Ascending aorta (tissue), 2 donors: ENCODE measurements at regions not wholly inside any gene's neighbourhood (a gene's known extent, or its start where the extent isn't known, plus 50 kb on each side); places are given as distances from the start of the nearest gene placed in this dataset.

ENCODE experiments used
- DNase-seq, 2 donors: peaks; one replicate each; pipeline ENCODE4 v3.0.0-alpha.2; 2019; ENCODE audit warnings: low spot score in 2 of 2
- H3K27ac ChIP-seq, 2 donors: fragments of 200-600 bp; sonication (generic); one replicate each; pipeline ENCODE4 v1.5.1; 2016 to 2017; ENCODE audit warnings: mild to moderate bottlenecking in 1 of 2
- H3K27me3 ChIP-seq: fragments of 200-600 bp; sonication (generic); one replicate; pipeline ENCODE4 v1.5.1; 2017
- H3K36me3 ChIP-seq, 2 donors: fragments of 200-600 bp; sonication (generic); one replicate each; pipeline ENCODE4 v1.5.1; 2016
- H3K4me1 ChIP-seq, 2 donors: fragments of 200-600 bp; sonication (generic); one replicate each; pipeline ENCODE4 v1.5.1; 2016 to 2017; ENCODE audit warnings: mild to moderate bottlenecking in 1 of 2
- H3K4me3 ChIP-seq, 2 donors: fragments of 200-600 bp; sonication (generic); one replicate each; pipeline ENCODE4 v1.5.1; 2016 to 2017; ENCODE audit warnings: mild to moderate bottlenecking in 1 of 2
- H3K9me3 ChIP-seq, 2 donors: fragments of 200-600 bp; sonication (generic); one replicate each; pipeline ENCODE4 v1.5.1; 2016
- CTCF ChIP-seq, 3 experiments: fragments of 200-600 bp in 2 of 3; fragments of 450-650 bp in 1 of 3; sonication (generic) in 2 of 3; IDR thresholded peaks; one replicate each; pipeline ENCODE4 v1.5.1; 2016 to 2019; ENCODE audit warnings: antibody characterized with exemption in 3 of 3, mild to moderate bottlenecking in 1 of 3, moderate library complexity in 1 of 3
- intact Hi-C: fragments of 100-400 bp; cut with DNase I; formaldehyde crosslinking; loops from one replicate; pipeline ENCODE4 v1.15.1; 2023

GRCh38 chr20:23193801-23194384 is 107.8 kb upstream of the CD93 start:
- intact Hi-C loops = no loop called here
- DNase-seq = no peak
- TF ChIP-seq CTCF (IDR thresholded peaks at IDR 0.05) = no peak
- Histone ChIP-seq H3K9me3 (no peaks in the 10 kb centered on the region), H3K36me3 (no peaks in the 10 kb centered on the region), H3K4me1 (no peaks in the 10 kb centered on the region), H3K4me3 (no peak overlapping the region), H3K27me3 (no peaks in the 10 kb centered on the region), H3K27ac (no peak overlapping the region)

- no peaks in the 10 kb centered on the region for H3K4me1 ChIP-seq
- no peaks in the 10 kb centered on the region for H3K36me3 ChIP-seq
- H3K9me3 ChIP-seq = no peaks in the 10 kb centered on the region
- H3K27me3 ChIP-seq = no peaks in the 10 kb centered on the region
- DNase-seq = no peak
- no peak overlapping the region for H3K4me3 ChIP-seq
- no peak overlapping the region for H3K27ac ChIP-seq
- intact Hi-C loops = no loop called here
- TF ChIP-seq CTCF (IDR thresholded peaks at IDR 0.05) = no peak
Observed at GRCh38 chr20:23192469-23192868, 106.3 kb upstream of the CD93 start.

- Histone ChIP-seq H3K36me3 (no peaks in the 10 kb centered on the region), H3K27ac (no peak overlapping the region), H3K9me3 (no peaks in the 10 kb centered on the region), H3K27me3 (no peaks in the 10 kb centered on the region), H3K4me1 (no peaks in the 10 kb centered on the region), H3K4me3 (no peak overlapping the region)
- TF ChIP-seq CTCF (IDR thresholded peaks at IDR 0.05) = no peak
- intact Hi-C loops = no loop called here
- no peak for DNase-seq
Observed at GRCh38 chr20:23190557-23190956, 104.4 kb upstream of the CD93 start.

- Histone ChIP-seq H3K9me3 (no peaks in the 10 kb centered on the region), H3K4me3 (no peak overlapping the region), H3K27ac (no peak overlapping the region), H3K27me3 (no peaks in the 10 kb centered on the region), H3K4me1 (no peaks in the 10 kb centered on the region), H3K36me3 (no peaks in the 10 kb centered on the region)
- TF ChIP-seq CTCF (IDR thresholded peaks at IDR 0.05) = no peak
- intact Hi-C loops = no loop called here
- DNase-seq = no peak
Observed at GRCh38 chr20:23189854-23190253, 103.7 kb upstream of the CD93 start.

- intact Hi-C loops = no loop called here
- Histone ChIP-seq H3K27me3 (no peaks in the 10 kb centered on the region), H3K36me3 (no peaks in the 10 kb centered on the region), H3K4me1 (no peaks in the 10 kb centered on the region), H3K4me3 (no peak overlapping the region), H3K27ac (no peak overlapping the region), H3K9me3 (no peaks in the 10 kb centered on the region)
- DNase-seq = no peak
- no peak for TF ChIP-seq CTCF (IDR thresholded peaks at IDR 0.05)
Observed at GRCh38 chr20:23189341-23189740, 103.2 kb upstream of the CD93 start.
